Tibial nerve (tissue), 4 donors: ENCODE measurements at regions not wholly inside any gene's neighbourhood (a gene's known extent, or its start where the extent isn't known, plus 50 kb on each side); places are given as distances from the start of the nearest gene placed in this dataset.

Experiments
- EP300 ChIP-seq, 2 donors: sonication (generic); formaldehyde crosslinking; IDR thresholded peaks; one replicate each; pipeline ENCODE4 v1.6.1; 2017; ENCODE audit warnings: antibody characterized with exemption in 2 of 2, mild to moderate bottlenecking in 1 of 2
- POLR2A ChIP-seq, 2 donors: fragments of 450-650 bp; IDR thresholded peaks; one replicate each; pipeline ENCODE4 v1.6.1; 2017; ENCODE audit warnings: antibody characterized with exemption in 2 of 2, mild to moderate bottlenecking in 2 of 2, moderate library complexity in 2 of 2
- TF ChIP-seq, protein P1 (sequence below), 5 experiments: fragments of 200-600 bp in 3 of 5; fragments of 450-650 bp in 2 of 5; sonication (generic) in 3 of 5; IDR thresholded peaks; one replicate each; pipeline ENCODE4 v1.5.1; 2016 to 2019; ENCODE audit warnings: antibody characterized with exemption in 5 of 5, mild to moderate bottlenecking in 3 of 5, moderate library complexity in 2 of 5

DNA sequence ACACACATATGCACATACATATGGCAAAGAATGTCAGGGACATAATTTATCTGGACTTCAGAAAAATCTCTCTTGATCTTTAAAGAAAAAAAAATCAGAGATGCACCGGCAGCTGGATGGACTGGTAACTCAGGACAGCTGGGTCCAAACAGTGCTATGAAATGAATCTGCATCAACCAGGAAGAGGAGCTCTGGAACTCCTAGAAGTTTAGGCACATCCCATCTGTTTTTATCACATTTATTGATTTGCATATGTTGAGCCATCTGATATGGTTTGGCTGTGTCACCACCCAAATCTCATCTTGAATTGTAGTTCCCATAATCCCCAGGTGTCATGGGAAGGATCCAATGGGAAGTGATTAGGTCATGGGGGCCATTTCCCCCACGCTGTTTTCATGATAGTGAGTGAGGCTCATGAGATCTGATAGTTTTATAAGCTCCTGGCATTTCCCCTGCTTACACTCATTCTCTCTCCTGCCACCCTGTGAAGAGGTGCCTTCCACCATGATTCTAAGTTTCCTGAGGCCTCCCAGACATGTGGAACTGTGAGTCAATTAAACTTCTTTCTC, 87.7 kb upstream of the AKIP1 start:
- TF ChIP-seq, protein P1, sequence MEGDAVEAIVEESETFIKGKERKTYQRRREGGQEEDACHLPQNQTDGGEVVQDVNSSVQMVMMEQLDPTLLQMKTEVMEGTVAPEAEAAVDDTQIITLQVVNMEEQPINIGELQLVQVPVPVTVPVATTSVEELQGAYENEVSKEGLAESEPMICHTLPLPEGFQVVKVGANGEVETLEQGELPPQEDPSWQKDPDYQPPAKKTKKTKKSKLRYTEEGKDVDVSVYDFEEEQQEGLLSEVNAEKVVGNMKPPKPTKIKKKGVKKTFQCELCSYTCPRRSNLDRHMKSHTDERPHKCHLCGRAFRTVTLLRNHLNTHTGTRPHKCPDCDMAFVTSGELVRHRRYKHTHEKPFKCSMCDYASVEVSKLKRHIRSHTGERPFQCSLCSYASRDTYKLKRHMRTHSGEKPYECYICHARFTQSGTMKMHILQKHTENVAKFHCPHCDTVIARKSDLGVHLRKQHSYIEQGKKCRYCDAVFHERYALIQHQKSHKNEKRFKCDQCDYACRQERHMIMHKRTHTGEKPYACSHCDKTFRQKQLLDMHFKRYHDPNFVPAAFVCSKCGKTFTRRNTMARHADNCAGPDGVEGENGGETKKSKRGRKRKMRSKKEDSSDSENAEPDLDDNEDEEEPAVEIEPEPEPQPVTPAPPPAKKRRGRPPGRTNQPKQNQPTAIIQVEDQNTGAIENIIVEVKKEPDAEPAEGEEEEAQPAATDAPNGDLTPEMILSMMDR (IDR thresholded peaks at IDR 0.05), result no peak
- TF ChIP-seq EP300 (IDR thresholded peaks at IDR 0.05) (no peak), POLR2A (IDR thresholded peaks at IDR 0.05) (no peak)
